Endothelial cell of umbilical vein (primary cell): ENCODE measurements at regions not wholly inside any gene's neighbourhood (a gene's known extent, or its start where the extent isn't known, plus 50 kb on each side); places are given as distances from the start of the nearest gene placed in this dataset.

ENCODE experiments used
- BruUV-seq: library from RNA; stranded (reverse); fragments of 400-500 nt; replicated peaks from 2 replicates; lab custom pipeline; 2021; lab: Mats Ljungman, UMichigan
- CTCF ChIA-PET: fragments of 300-600, 350-600 bp; sonication (Branson Sonifier 250); formaldehyde crosslinking; loops from one replicate; lab custom pipeline; 2021; ENCODE audit warnings: antibody characterized with exemption, inconsistent platforms; lab: Charles Lee
- POLR2A ChIA-PET: fragments of 300-600, 350-600 bp; sonication (Branson Sonifier 250); formaldehyde crosslinking; loops from one replicate; lab custom pipeline; 2021; ENCODE audit warnings: antibody characterized with exemption, inconsistent platforms; lab: Charles Lee
- DNase-seq: peaks from one replicate; pipeline ENCODE4 v3.0.0-alpha.2; 2011; ENCODE audit warnings: low read depth, low spot score
- FAIRE-seq: peaks from 2 replicates; lab custom pipeline; 2011; peaks lifted over from hg19 to GRCh38; lab: Jason Lieb, UNC
- H2AFZ ChIP-seq: 2 replicates; pipeline ENCODE4 v1.6.0; 2012; ENCODE audit warnings: low read depth, low read length, control low read depth, inconsistent platforms
- H3K27ac ChIP-seq: 2 replicates; pipeline ENCODE4 v1.5.1; 2011; ENCODE audit warnings: low read depth, mild to moderate bottlenecking, control low read depth, low read length, moderate library complexity; ENCODE audit not compliant: insufficient read depth
- H3K27me3 ChIP-seq, 2 experiments: 2 replicates each; pipeline versions ENCODE4 v1.6.0 to v1.6.1; 2011; ENCODE audit warnings: low read length in 2 of 2, mixed read lengths in 1 of 2; ENCODE audit not compliant: control insufficient read depth in 2 of 2, insufficient read depth in 2 of 2
- H3K36me3 ChIP-seq, 2 experiments: 2 replicates in 1 of 2; 3 replicates in 1 of 2; pipeline ENCODE4 v1.5.1; 2011; ENCODE audit warnings: low read length in 2 of 2, mild to moderate bottlenecking in 1 of 2, moderate library complexity in 1 of 2; ENCODE audit not compliant: control insufficient read depth in 2 of 2, insufficient read depth in 2 of 2; ENCODE audit errors: extremely low read depth in 1 of 2
- H3K4me1 ChIP-seq: 3 replicates; pipeline ENCODE4 v1.5.1; 2011; ENCODE audit warnings: mild to moderate bottlenecking, low read length; ENCODE audit not compliant: control insufficient read depth, insufficient read depth; ENCODE audit errors: extremely low read depth
- H3K4me2 ChIP-seq: 2 replicates; pipeline ENCODE4 v1.6.1; 2011; ENCODE audit warnings: low read length, control low read depth, mixed read lengths; ENCODE audit not compliant: insufficient read depth
- H3K4me3 ChIP-seq, 3 experiments: fragments of 200-600 bp in 1 of 3; sonication (generic), shearing (Covaris generic) in 1 of 3; replicated peaks in 1 of 3; 2 replicates each; pipeline ENCODE4 v1.5.1; 2011 to 2016; ENCODE audit warnings: control low read depth in 3 of 3, low read length in 3 of 3, mild to moderate bottlenecking in 2 of 3, inconsistent platforms in 1 of 3, low read depth in 1 of 3, moderate library complexity in 1 of 3; ENCODE audit not compliant: insufficient read depth in 1 of 3
- H3K79me2 ChIP-seq: 2 replicates; pipeline ENCODE4 v1.6.0; 2012; ENCODE audit warnings: low read length, inconsistent platforms; ENCODE audit not compliant: control insufficient read depth, insufficient read depth
- H3K9ac ChIP-seq: replicated peaks from 2 replicates; pipeline ENCODE3; 2011; ENCODE audit warnings: low read length, control low read depth; ENCODE audit not compliant: insufficient read depth; ENCODE audit errors: extremely low read depth
- H3K9me1 ChIP-seq: replicated peaks from 3 replicates; pipeline ENCODE4 v1.6.0; 2011; ENCODE audit warnings: mild to moderate bottlenecking, low read length; ENCODE audit not compliant: control insufficient read depth, insufficient read depth; ENCODE audit errors: extremely low read depth
- H3K9me3 ChIP-seq: replicated peaks from 2 replicates; pipeline ENCODE4 v1.5.1; 2012; ENCODE audit warnings: low read length, inconsistent platforms; ENCODE audit not compliant: control insufficient read depth, insufficient read depth
- H4K20me1 ChIP-seq: replicated peaks from 2 replicates; pipeline ENCODE3; 2011; ENCODE audit warnings: mild to moderate bottlenecking, low read length; ENCODE audit not compliant: control insufficient read depth, insufficient read depth; ENCODE audit errors: extremely low read depth
- EZH2 ChIP-seq: IDR thresholded peaks from 2 replicates; pipeline ENCODE4 v1.6.1; 2012; ENCODE audit warnings: borderline replicate concordance, low read depth, mild to moderate bottlenecking, moderate library complexity, low read length, inconsistent platforms; ENCODE audit not compliant: severe bottlenecking
- FOS ChIP-seq: IDR thresholded peaks from 2 replicates; pipeline ENCODE4 v1.6.1; 2011; ENCODE audit warnings: mild to moderate bottlenecking, low read length, moderate library complexity, borderline replicate concordance; ENCODE audit not compliant: insufficient read depth
- GATA2 ChIP-seq: IDR thresholded peaks from 2 replicates; pipeline ENCODE4 v1.7.0; 2011; ENCODE audit warnings: low read depth, mild to moderate bottlenecking, moderate library complexity, mixed read lengths, low read length; ENCODE audit not compliant: insufficient read length, insufficient read depth
- MYC ChIP-seq: IDR thresholded peaks from one replicate; pipeline ENCODE4 v1.6.1; 2011; ENCODE audit warnings: mild to moderate bottlenecking, low read depth, low read length
- POLR2A ChIP-seq: IDR thresholded peaks from 2 replicates; pipeline ENCODE4 v1.6.1; 2012; ENCODE audit warnings: low read depth, mild to moderate bottlenecking, control low read depth, low read length
- POLR2AphosphoS5 ChIP-seq: IDR thresholded peaks from 2 replicates; pipeline ENCODE4 v1.6.1; 2012; ENCODE audit warnings: low read depth, mild to moderate bottlenecking, control low read depth, low read length, moderate library complexity; ENCODE audit not compliant: insufficient read depth
- dilution Hi-C: fragments of 300-500 bp; cut with MboI; formaldehyde crosslinking; loops from one replicate; pipeline ENCODE4 v1.15.0; 2019; ENCODE audit warnings: low sequenced_read_pairs; ENCODE audit not compliant: extremely low pct_ligation_motif_present
- intact Hi-C: fragments of 100-400 bp; cut with micrococcal nuclease; formaldehyde crosslinking; loops from one replicate; pipeline ENCODE4 v1.10.0; 2022
- TF ChIP-seq, protein P1 (sequence below): IDR thresholded peaks from 2 replicates; pipeline ENCODE4 v1.6.1; 2011; ENCODE audit not compliant: insufficient read depth, insufficient read length
- TF ChIP-seq, protein P2 (sequence below), 2 donors: IDR thresholded peaks; 1 replicate in 1 of 2; 2 replicates in 1 of 2; pipeline ENCODE4 v1.5.1; 2011; ENCODE audit warnings: low read length in 2 of 2, mild to moderate bottlenecking in 2 of 2, moderate library complexity in 2 of 2, control low read depth in 1 of 2, inconsistent platforms in 1 of 2, low read depth in 1 of 2; ENCODE audit not compliant: insufficient read depth in 1 of 2; ENCODE audit errors: extremely low read depth in 1 of 2

DNA sequence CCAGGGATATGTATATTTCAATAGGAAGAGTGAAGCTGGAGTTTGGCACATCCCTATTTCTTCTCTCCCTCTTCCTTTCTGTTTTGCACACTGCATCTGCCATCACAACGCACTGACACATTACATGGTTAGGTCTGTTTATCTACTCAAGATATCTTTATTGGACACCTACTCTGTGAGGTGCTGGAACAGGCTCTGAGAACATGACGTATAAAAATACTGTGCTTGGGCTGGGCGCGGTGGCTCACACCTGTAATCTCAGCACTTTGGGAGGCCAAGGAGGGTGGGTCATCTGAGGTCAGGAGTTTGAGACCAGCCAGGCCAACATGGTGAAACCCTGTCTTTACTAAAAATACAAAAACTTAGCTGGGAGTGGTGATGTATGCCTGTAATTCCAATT, 653.3 kb downstream of the SLC4A3 start:
- H3K4me1 ChIP-seq, result no peaks in the 10 kb centered on the region
- intact Hi-C loops, result no loop called here
- H3K27ac ChIP-seq, result no peak overlapping the region
- TF ChIP-seq EZH2 (no peak), POLR2AphosphoS5 (no peak), GATA2 (no peak), MYC (no peak), FOS (no peak), POLR2A (no peak)
- TF ChIP-seq, protein P1, sequence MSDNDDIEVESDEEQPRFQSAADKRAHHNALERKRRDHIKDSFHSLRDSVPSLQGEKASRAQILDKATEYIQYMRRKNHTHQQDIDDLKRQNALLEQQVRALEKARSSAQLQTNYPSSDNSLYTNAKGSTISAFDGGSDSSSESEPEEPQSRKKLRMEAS, result no peak
- TF ChIP-seq, protein P2, sequence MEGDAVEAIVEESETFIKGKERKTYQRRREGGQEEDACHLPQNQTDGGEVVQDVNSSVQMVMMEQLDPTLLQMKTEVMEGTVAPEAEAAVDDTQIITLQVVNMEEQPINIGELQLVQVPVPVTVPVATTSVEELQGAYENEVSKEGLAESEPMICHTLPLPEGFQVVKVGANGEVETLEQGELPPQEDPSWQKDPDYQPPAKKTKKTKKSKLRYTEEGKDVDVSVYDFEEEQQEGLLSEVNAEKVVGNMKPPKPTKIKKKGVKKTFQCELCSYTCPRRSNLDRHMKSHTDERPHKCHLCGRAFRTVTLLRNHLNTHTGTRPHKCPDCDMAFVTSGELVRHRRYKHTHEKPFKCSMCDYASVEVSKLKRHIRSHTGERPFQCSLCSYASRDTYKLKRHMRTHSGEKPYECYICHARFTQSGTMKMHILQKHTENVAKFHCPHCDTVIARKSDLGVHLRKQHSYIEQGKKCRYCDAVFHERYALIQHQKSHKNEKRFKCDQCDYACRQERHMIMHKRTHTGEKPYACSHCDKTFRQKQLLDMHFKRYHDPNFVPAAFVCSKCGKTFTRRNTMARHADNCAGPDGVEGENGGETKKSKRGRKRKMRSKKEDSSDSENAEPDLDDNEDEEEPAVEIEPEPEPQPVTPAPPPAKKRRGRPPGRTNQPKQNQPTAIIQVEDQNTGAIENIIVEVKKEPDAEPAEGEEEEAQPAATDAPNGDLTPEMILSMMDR (IDR thresholded peaks at IDR 0.05; ENCODE audit: extremely low read depth in 1 of 2, insufficient read depth in 1 of 2, low read depth in 1 of 2, low read length in 2 of 2), result no peak
- no peak overlapping the region for H3K9ac ChIP-seq
- ChIA-PET POLR2A (no interaction called here), CTCF (no interaction called here)
- H2AFZ ChIP-seq, result no peak overlapping the region
- no peaks in the 10 kb centered on the region for H3K9me3 ChIP-seq
- H3K36me3 ChIP-seq, result no peaks in the 10 kb centered on the region
- FAIRE-seq, result no peak
- H4K20me1 ChIP-seq, result no peaks in the 10 kb centered on the region
- H3K79me2 ChIP-seq, result no peaks in the 10 kb centered on the region
- H3K4me3 ChIP-seq, result no peak overlapping the region
- no peak overlapping the region for H3K4me2 ChIP-seq
- H3K9me1 ChIP-seq, result no peaks in the 10 kb centered on the region
- dilution Hi-C loops, result no loop called here
- no peaks in the 10 kb centered on the region for H3K27me3 ChIP-seq
- DNase-seq, result no peak
- BruUV-seq, result no TSS peak
